NCI-H524 (cell line): ENCODE measurements at regions not wholly inside any gene's neighbourhood (a gene's known extent, or its start where the extent isn't known, plus 50 kb on each side); places are given as distances from the start of the nearest gene placed in this dataset.
"Not testable (repeated sequence)": the region's sequence is repeated elsewhere in the genome, so short reads cannot be mapped to it uniquely, and the experiment has no call there.

Experiments used
- DNase-seq, 2 experiments: peaks; one replicate each; lab custom pipeline; 2025; lab: John Stamatoyannopoulos, UW

- DNase-seq: no peak
These were observed 325.2 kb upstream of the AADAT start for GRCh38 chr4:170414961-170415360.

- no peak for DNase-seq
These were observed 324.6 kb upstream of the AADAT start for GRCh38 chr4:170414360-170414759.

DNA sequence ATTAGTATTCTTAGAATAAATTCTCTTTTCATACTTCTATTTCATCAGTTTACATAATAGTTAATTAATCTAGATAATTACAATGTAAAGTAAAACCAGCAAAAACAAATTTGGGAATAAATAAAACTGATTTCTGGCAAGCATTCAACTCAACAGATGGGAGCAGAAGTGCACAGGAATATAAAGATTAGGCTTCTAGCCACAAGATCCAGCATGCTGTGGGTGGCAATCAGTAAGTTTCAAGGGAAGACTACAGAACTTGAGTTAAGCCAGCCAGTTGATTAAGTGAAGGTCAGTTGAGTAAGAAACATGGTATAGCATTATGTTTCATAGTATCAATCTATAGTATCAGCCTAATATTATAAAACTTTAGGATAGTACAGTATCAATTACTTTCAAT lies 324.2 kb upstream of the AADAT start:
- peak; percentile 1 to 45 for DNase-seq

- no peak for DNase-seq
These were observed 310.6 kb upstream of the AADAT start for GRCh38 chr4:170400361-170400760.

DNA sequence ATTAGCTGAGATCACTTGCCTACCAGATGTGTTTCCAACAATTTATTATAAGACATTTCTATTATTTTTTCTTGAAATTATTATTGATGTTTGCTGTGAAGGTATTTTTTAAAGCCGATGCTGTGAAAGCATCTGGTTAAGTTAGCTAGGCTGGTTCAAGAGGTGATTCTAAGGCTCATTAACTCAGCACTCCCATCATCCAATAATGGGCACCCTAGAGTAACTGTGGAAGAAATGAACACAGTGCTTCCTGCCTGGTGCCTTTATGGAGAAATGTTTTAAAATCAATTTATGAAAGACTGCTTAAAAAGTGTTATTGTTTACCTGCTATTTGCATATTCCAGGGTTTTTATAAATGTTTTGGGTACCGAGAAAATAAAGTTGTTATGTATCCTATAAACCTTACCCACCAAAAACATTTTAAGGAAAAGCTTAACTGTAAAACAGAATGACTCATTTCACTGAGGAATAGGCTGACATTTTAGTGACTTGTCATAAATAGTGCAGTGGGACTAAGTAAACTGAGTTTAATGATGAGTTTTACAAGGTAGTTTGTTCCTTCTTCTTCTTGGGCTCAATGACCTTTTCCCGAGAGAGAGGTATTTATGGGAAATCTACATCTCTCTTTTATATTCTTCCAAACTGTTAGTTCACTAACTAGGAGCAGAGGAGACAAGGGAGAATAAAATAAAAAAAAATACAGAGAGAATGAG lies 310.0 kb upstream of the AADAT start:
- no peak for DNase-seq

GRCh38 chr4:170398218-170398617 lies 308.5 kb upstream of the AADAT start:
- DNase-seq: no peak

GRCh38 chr4:170395773-170396172 lies 306.0 kb upstream of the AADAT start:
- DNase-seq: no peak

DNA sequence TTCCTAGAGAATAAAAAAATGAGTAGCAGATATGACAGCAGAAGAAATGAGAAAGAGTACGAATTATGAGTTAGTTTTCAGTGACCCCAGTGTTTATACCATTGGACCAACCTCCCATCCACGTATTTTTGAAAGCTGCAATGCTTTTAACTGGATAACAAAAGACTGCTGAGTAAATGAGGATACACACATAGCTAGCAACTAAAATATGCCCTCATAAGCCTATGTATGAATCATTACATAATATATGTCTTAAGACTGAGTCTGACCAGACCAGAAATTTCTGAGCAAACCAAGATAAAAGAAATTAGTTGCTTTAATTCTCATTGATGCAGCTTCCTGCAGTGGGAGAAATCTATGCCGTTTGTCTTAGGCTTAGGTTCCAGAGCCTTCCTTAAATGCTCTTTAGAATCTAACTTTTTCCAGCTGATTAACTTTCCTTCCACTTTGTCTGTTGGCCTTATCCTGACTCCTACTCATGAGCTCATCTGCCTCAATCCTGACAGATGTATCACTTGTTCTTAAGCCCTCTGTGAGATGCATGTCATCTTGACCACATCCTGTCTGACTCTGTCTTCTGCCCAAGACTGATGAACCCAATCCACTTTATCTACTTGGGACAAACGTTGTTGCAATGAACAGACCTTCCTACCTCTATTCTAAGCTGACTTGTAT lies 301.4 kb upstream of the AADAT start:
- DNase-seq: no peak

- DNase-seq: no peak
These were observed 299.7 kb upstream of the AADAT start for GRCh38 chr4:170389411-170389810.

DNA sequence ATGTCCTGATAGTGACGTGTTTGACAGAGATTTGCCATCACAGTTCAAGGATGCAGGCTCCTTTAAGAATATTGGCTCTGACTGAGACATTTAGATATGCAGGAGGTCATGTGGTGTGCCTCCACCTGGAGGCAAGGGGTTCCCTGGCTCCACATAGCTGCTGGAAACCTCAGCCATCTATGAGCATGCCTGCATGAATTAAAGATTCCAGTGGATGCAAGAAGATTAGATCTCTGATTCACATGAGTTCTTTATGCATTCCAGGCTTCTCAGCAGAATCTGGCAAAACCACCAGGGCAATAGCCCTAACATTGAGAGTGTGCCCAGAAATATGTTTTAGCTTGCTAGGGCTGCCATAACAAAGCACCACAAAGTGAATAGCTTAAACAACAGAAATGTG lies 298.5 kb upstream of the AADAT start:
- no peak for DNase-seq

DNA sequence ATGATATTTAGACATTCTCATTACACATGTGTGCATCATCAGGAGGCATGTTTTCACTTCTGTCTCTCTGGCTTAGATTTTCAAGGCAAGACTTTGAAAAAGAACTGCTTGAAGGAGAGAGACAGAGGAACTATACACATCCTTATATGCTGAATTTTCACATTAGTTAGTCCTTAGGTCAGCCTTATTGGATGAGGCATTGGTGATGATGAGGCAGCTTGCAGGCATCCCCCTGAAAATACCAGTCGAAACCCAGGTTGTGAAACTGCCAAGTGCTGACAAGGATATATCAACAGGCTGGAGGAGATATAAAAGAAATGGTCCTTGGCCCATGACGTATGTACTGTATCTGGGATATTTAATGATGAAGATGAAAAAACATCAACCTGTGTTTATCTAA lies 297.2 kb upstream of the AADAT start:
- DNase-seq: no peak

- no peak for DNase-seq
These were observed 296.8 kb upstream of the AADAT start for GRCh38 chr4:170386511-170386910.

DNA sequence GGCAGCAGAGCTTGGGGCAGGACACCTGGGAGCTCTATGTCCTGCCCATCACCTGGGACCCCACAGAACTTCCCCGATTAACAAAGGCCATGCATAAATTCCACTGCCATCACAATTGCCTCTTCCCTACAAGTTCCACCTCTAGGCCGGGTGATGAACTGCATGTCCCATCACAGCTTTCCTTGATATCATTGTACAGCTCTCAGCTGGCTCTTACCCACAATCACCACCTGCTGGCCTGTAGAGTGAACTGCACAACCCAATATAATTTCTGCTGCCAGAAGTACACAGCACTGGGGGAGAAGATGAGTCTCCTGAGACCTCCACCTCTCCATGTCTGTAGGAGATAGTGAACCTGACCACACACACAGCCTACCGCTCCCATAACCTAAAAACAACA lies 285.0 kb upstream of the AADAT start:
- DNase-seq: peak in 1 of 2 experiments; percentile 8

GRCh38 chr4:170348945-170349344 lies 259.2 kb upstream of the AADAT start:
- DNase-seq: no peak

DNA sequence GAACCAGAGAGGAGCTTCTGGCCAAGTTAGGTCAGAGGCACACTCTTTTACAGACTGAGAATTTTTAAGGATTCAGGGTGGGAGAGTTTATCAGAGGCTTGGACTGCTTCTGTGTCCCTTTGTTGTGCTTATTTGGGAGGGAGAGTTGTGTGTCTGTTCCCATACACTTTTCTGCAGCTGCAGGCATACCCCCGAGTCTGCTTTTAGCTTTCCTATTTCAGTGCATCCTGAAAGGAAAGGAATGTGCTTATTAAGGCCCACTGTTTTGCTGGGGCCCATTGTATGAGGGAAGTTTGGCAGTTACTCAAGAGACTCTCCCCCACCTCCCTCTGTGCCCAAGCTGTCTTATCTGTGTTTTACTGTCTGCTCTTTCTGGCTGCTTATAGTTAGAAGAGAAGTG lies 257.4 kb upstream of the AADAT start:
- DNase-seq: not testable (repeated sequence)

GRCh38 chr4:170339522-170339921 lies 249.8 kb upstream of the AADAT start:
- no peak for DNase-seq

GRCh38 chr4:170336238-170336775 lies 246.6 kb upstream of the AADAT start:
- DNase-seq: no peak

GRCh38 chr4:170325599-170325998 lies 235.8 kb upstream of the AADAT start:
- DNase-seq: no peak

DNA sequence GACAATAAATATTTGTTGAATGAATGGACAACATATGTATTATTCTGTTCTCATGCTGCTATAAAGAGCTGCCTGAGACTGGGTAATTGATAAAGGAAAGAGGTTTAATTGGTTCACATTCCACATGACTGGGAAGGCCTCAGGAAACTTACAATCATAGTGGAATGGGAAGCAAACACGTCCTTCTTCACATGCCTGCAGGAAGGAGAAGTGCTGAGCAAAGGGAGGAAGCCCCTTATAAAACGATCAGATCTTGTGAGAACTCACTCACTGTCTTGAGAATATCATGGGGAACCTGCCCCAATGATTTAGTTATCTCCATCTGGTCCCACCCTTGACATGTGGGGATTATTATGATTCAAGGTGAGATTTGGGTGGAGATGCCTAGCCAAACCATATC lies 233.9 kb upstream of the AADAT start:
- no peak for DNase-seq

GRCh38 chr4:170307182-170307581 lies 217.4 kb upstream of the AADAT start:
- no peak for DNase-seq

DNA sequence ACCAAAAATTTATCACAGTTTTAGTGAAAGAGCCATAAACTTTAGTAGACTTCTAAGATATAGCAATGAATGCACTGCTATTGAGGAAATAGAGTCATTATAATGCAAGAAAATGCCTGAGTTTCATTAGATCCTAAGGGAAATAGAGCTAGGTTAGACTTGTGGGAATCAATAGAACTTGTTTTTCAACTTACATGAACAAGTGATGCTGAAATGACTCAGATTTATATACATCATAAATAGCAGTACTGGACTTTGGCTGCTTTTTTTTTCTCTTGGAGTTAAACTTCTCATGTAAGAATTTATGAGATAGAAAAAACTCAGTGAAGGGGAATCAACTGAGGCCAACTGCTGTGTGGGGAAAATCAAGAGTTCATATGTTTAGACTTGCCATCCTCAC lies 216.5 kb upstream of the AADAT start:
- DNase-seq: no peak

- DNase-seq: peak in 1 of 2 experiments; percentile 38
These were observed 215.9 kb upstream of the AADAT start for GRCh38 chr4:170305627-170306026.

DNA sequence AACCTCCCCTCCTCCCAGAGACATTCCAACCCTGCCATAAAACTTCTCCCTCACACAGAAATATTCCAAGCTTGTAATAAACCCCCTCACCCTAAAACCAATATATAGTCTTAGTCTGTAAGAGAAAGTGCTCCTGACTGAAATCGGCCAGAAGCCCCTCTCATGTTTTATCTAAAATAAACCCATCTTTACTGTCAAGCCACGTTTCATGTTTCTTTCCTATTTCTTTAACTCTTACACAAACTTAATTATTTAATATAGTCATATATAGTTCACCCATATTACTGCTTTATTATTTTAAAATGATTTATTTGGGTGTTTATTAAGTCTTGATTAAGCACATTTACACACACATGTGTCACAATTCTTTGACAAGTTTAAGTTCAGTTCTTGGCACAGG lies 191.3 kb upstream of the AADAT start:
- no peak for DNase-seq

DNA sequence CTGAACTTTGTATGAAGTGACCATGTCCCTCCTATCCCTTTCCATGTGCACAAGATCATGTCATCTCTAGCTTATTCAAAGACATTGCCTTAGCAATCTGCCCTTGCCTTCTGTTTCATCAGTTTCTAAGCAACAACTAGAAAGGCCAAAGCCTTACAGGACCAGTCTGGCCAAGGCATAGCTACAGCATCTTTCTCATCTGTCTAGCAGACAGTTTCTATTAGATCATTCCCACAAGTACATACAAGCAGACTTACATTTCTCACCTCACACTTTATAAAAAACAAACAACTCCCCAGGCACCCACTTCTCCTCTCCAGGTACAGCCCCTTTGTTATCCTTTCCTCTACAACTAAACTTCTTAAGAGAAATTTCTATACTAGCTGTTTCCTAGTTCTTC lies 188.7 kb upstream of the AADAT start:
- no peak for DNase-seq
